CD14-positive monocyte (primary cell): ENCODE measurements at regions not wholly inside any gene's neighbourhood (a gene's known extent, or its start where the extent isn't known, plus 50 kb on each side); places are given as distances from the start of the nearest gene placed in this dataset.

Experiments used
- DNase-seq, 3 donors: peaks; one replicate each; pipeline ENCODE4 v3.0.0-alpha.2; 2011 to 2022
- H2AFZ ChIP-seq: 2 replicates; pipeline ENCODE4 v1.6.0; 2012; ENCODE audit warnings: mild to moderate bottlenecking, low read depth, low read length, inconsistent platforms; ENCODE audit not compliant: insufficient read depth, poor library complexity, severe bottlenecking
- H3K27ac ChIP-seq, 2 donors: 1 replicate in 1 of 2; 2 replicates in 1 of 2; pipeline ENCODE4 v1.5.1; 2012 to 2013; ENCODE audit warnings: low read length in 2 of 2, control low read depth in 1 of 2, inconsistent platforms in 1 of 2, low read depth in 1 of 2, mild to moderate bottlenecking in 1 of 2
- H3K27me3 ChIP-seq, 2 donors: one replicate each; pipeline versions ENCODE4 v1.6.0 to v1.6.1; 2011 to 2013; ENCODE audit warnings: low read length in 2 of 2; ENCODE audit not compliant: control insufficient read depth in 2 of 2, insufficient read depth in 2 of 2
- H3K36me3 ChIP-seq, 2 donors: replicated peaks in 1 of 2; 1 replicate in 1 of 2; 2 replicates in 1 of 2; pipeline versions ENCODE4 v1.5.1 to v1.6.1; 2012 to 2013; ENCODE audit warnings: low read length in 2 of 2, control low read depth in 1 of 2, inconsistent platforms in 1 of 2, mild to moderate bottlenecking in 1 of 2; ENCODE audit not compliant: insufficient read depth in 2 of 2, control insufficient read depth in 1 of 2
- H3K4me1 ChIP-seq, 2 donors: 1 replicate in 1 of 2; 2 replicates in 1 of 2; pipeline versions ENCODE4 v1.5.1 to v1.6.1; 2012 to 2013; ENCODE audit warnings: low read length in 2 of 2, control low read depth in 1 of 2, inconsistent platforms in 1 of 2, mild to moderate bottlenecking in 1 of 2, moderate library complexity in 1 of 2; ENCODE audit not compliant: insufficient read depth in 2 of 2, control insufficient read depth in 1 of 2
- H3K4me2 ChIP-seq: replicated peaks from 2 replicates; pipeline ENCODE3; 2012; ENCODE audit warnings: low read length, moderate library complexity, mild to moderate bottlenecking; ENCODE audit not compliant: poor library complexity, severe bottlenecking; ENCODE audit errors: extremely low read depth
- H3K4me3 ChIP-seq, 3 experiments: fragments of 200-600 bp in 1 of 3; sonication (generic) in 1 of 3; replicated peaks in 1 of 3; 1 replicate in 2 of 3; 2 replicates in 1 of 3; pipeline ENCODE4 v1.5.1; 2011 to 2013; ENCODE audit warnings: low read length in 3 of 3, mild to moderate bottlenecking in 3 of 3, control low read depth in 2 of 3, low read depth in 2 of 3, inconsistent platforms in 1 of 3, moderate library complexity in 1 of 3
- H3K79me2 ChIP-seq: 2 replicates; pipeline ENCODE4 v1.6.0; 2012; ENCODE audit warnings: mild to moderate bottlenecking, control low read depth, inconsistent platforms, low read length, moderate library complexity; ENCODE audit not compliant: insufficient read depth
- H3K9ac ChIP-seq: 2 replicates; pipeline ENCODE4 v1.6.0; 2017; ENCODE audit warnings: low read length, mild to moderate bottlenecking; ENCODE audit not compliant: insufficient read depth, poor library complexity, severe bottlenecking
- H3K9me3 ChIP-seq, 2 donors: replicated peaks in 1 of 2; 1 replicate in 1 of 2; 2 replicates in 1 of 2; pipeline versions ENCODE4 v1.5.1 to v1.6.1; 2012 to 2013; ENCODE audit warnings: low read length in 2 of 2, control low read depth in 1 of 2; ENCODE audit not compliant: control insufficient read depth in 1 of 2, insufficient read depth in 1 of 2
- H4K20me1 ChIP-seq: 2 replicates; pipeline ENCODE4 v1.6.0; 2012; ENCODE audit warnings: mild to moderate bottlenecking, low read length, control low read depth, moderate library complexity; ENCODE audit not compliant: insufficient read depth
- H3K27ac Mint-ChIP-seq, 7 donors: one replicate each; pipeline ENCODE4 v1.8.0; 2020; ENCODE audit warnings: mild to moderate bottlenecking in 7 of 7, mixed read lengths in 7 of 7, moderate library complexity in 6 of 7, inconsistent platforms in 2 of 7
- H3K27me3 Mint-ChIP-seq, 3 donors: one replicate each; pipeline ENCODE4 v1.8.0; 2021 to 2022; ENCODE audit warnings: low read depth in 3 of 3, mild to moderate bottlenecking in 3 of 3, mixed read lengths in 3 of 3, moderate library complexity in 3 of 3, inconsistent platforms in 1 of 3
- H3K36me3 Mint-ChIP-seq, 2 donors: one replicate each; pipeline ENCODE4 v1.8.0; 2020; ENCODE audit warnings: mixed read lengths in 2 of 2, inconsistent platforms in 1 of 2, mild to moderate bottlenecking in 1 of 2
- H3K4me1 Mint-ChIP-seq: one replicate; pipeline ENCODE4 v1.8.0; 2020; ENCODE audit warnings: mild to moderate bottlenecking, mixed read lengths
- H3K4me3 Mint-ChIP-seq, 2 donors: one replicate each; pipeline ENCODE4 v1.8.0; 2020; ENCODE audit warnings: mild to moderate bottlenecking in 2 of 2, mixed read lengths in 2 of 2, moderate library complexity in 1 of 2
- H3K9me3 Mint-ChIP-seq, 7 donors: one replicate each; pipeline ENCODE4 v1.8.0; 2020 to 2022; ENCODE audit warnings: mixed read lengths in 7 of 7, mild to moderate bottlenecking in 6 of 7, moderate library complexity in 6 of 7, inconsistent platforms in 2 of 7
- WGBS: methylation state at CpG from one replicate; pipeline ENCODE4 v1.1.5; 2013; ENCODE audit warnings: missing lambda C conversion rate; ENCODE audit not compliant: insufficient coverage; 5-methylcytosine and 5-hydroxymethylcytosine counted together
- intact Hi-C, 2 donors: fragments of 100-400 bp; cut with micrococcal nuclease; formaldehyde crosslinking; loops; one replicate each; pipeline versions ENCODE4 v1.15.0 to v1.15.1; 2023
- TF ChIP-seq, protein P1 (sequence below): fragments of 200-600 bp; IDR thresholded peaks from one replicate; pipeline ENCODE4 v1.8.0; 2022; ENCODE audit warnings: antibody characterized with exemption, mild to moderate bottlenecking

DNA sequence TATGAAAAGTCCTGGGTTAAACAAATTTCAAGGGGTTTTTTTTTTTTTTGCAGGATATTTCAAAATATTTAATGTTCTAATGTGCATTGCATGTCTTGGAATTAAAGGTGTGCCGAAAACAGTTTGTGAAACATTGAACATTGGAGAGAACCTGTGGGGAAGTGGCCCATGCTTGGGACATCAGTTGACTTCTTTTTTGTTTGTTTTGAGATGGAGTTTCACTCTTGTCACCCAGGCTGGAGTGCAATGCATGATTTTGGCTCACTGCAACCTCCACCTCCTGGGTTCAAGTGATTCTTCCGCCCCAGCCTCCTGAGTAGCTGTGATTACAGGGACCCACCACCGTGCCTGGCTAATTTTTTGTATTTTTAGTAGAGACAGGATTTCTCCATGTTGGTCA is 71.0 kb upstream of the RAPH1 start:
- Histone ChIP-seq H3K4me3 (no peak overlapping the region), H3K9me3 (no peaks in the 10 kb centered on the region), H3K9ac (no peak overlapping the region), H3K27ac (no peak overlapping the region), H4K20me1 (no peaks in the 10 kb centered on the region), H2AFZ (no peak overlapping the region), H3K27me3 (peaks cover 0 to 9% of the 10 kb centered on the region in 2 donors), H3K4me1 (no peaks in the 10 kb centered on the region), H3K36me3 (no peaks in the 10 kb centered on the region), H3K79me2 (no peaks in the 10 kb centered on the region), H3K4me2 (no peak overlapping the region)
- H3K27ac Mint-ChIP-seq = no peak overlapping the region
- WGBS = 100% methylated on average over 1 of the region's 3 CpGs
- peaks cover 0 to 2% (median 0%) of the 10 kb centered on the region in 7 donors for H3K9me3 Mint-ChIP-seq
- no peak for DNase-seq
- TF ChIP-seq, protein P1, sequence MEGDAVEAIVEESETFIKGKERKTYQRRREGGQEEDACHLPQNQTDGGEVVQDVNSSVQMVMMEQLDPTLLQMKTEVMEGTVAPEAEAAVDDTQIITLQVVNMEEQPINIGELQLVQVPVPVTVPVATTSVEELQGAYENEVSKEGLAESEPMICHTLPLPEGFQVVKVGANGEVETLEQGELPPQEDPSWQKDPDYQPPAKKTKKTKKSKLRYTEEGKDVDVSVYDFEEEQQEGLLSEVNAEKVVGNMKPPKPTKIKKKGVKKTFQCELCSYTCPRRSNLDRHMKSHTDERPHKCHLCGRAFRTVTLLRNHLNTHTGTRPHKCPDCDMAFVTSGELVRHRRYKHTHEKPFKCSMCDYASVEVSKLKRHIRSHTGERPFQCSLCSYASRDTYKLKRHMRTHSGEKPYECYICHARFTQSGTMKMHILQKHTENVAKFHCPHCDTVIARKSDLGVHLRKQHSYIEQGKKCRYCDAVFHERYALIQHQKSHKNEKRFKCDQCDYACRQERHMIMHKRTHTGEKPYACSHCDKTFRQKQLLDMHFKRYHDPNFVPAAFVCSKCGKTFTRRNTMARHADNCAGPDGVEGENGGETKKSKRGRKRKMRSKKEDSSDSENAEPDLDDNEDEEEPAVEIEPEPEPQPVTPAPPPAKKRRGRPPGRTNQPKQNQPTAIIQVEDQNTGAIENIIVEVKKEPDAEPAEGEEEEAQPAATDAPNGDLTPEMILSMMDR = no peak
- H3K27me3 Mint-ChIP-seq = peaks cover 11 to 25% (median 15%) of the 10 kb centered on the region in 3 donors
- no peak overlapping the region for H3K4me3 Mint-ChIP-seq
- H3K4me1 Mint-ChIP-seq = peaks cover 5% of the 10 kb centered on the region
- no peaks in the 10 kb centered on the region for H3K36me3 Mint-ChIP-seq
- intact Hi-C loops = no loop called here

DNA sequence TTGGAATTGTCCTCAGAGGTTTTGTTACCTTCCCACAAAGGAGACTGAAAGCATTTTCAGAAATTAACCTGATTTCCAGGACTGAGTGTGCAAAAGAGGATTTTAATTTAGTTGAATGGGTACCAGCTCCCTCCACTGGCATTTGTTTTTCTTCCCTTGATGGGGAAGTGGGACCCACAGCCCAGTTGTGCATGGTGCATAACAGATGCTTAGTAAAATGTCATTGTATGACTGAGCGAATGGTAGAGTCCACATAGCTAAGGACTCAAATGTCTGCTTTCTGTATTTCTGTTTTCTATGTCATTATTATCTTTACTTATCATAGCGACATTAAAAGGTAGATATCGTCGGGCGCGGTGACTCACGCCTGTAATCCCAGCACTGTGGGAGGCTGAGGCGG is 75.5 kb upstream of the RAPH1 start:
- H3K27ac Mint-ChIP-seq = no peak overlapping the region
- H3K36me3 Mint-ChIP-seq = no peaks in the 10 kb centered on the region
- Histone ChIP-seq H3K79me2 (no peaks in the 10 kb centered on the region), H3K36me3 (no peaks in the 10 kb centered on the region), H3K4me2 (no peak overlapping the region), H3K27me3 (no peaks in the 10 kb centered on the region), H3K27ac (no peak overlapping the region), H4K20me1 (no peaks in the 10 kb centered on the region), H3K9me3 (no peaks in the 10 kb centered on the region), H3K4me1 (no peaks in the 10 kb centered on the region), H3K9ac (no peak overlapping the region), H3K4me3 (no peak overlapping the region), H2AFZ (no peak overlapping the region)
- H3K4me3 Mint-ChIP-seq = no peak overlapping the region
- TF ChIP-seq, protein P1 = no peak
- WGBS = 97% methylated on average over 6 of the region's 8 CpGs
- intact Hi-C loops = no loop called here
- no peaks in the 10 kb centered on the region for H3K9me3 Mint-ChIP-seq
- H3K4me1 Mint-ChIP-seq = peaks cover under 1% of the 10 kb centered on the region
- DNase-seq = no peak
- peaks cover 5 to 10% (median 6%) of the 10 kb centered on the region in 3 donors for H3K27me3 Mint-ChIP-seq
